WERI-Rb-1 (cell line): ENCODE measurements at regions not wholly inside any gene's neighbourhood (a gene's known extent, or its start where the extent isn't known, plus 50 kb on each side); places are given as distances from the start of the nearest gene placed in this dataset.
"Not testable (repeated sequence)": the region's sequence is repeated elsewhere in the genome, so short reads cannot be mapped to it uniquely, and the experiment has no call there.

Experiments
- DNase-seq: peaks from one replicate; pipeline ENCODE4 v3.0.0-alpha.2; 2020
- H3K27ac ChIP-seq: fragments of 250-450 bp; sonication (Bioruptor Pico); 2 replicates; pipeline ENCODE4 v1.5.1; 2020; ENCODE audit warnings: mild to moderate bottlenecking, moderate library complexity
- H3K27me3 ChIP-seq: fragments of 250-450 bp; sonication (Bioruptor Pico); 2 replicates; pipeline ENCODE4 v1.5.1; 2021; ENCODE audit warnings: mild to moderate bottlenecking, low read depth, moderate library complexity; ENCODE audit not compliant: insufficient read depth, severe bottlenecking
- H3K36me3 ChIP-seq: fragments of 250-450 bp; sonication (Bioruptor Pico); 2 replicates; pipeline ENCODE4 v1.5.1; 2020; ENCODE audit warnings: mild to moderate bottlenecking, moderate library complexity
- H3K4me3 ChIP-seq: 2 replicates; pipeline ENCODE4 v1.5.1; 2011; ENCODE audit warnings: low read depth, mild to moderate bottlenecking, control low read depth, low read length
- H3K9me3 ChIP-seq: fragments of 250-450 bp; sonication (Bioruptor Pico); 2 replicates; pipeline ENCODE4 v1.5.1; 2021; ENCODE audit warnings: mild to moderate bottlenecking, moderate library complexity; ENCODE audit not compliant: severe bottlenecking
- CTCF ChIP-seq: IDR thresholded peaks from 2 replicates; pipeline ENCODE4 v1.5.1; 2011; ENCODE audit warnings: low read depth, mild to moderate bottlenecking, control low read depth, inconsistent platforms, low read length

- H3K27me3 ChIP-seq: peaks cover 15% of the 10 kb centered on the region
- H3K9me3 ChIP-seq: no peaks in the 10 kb centered on the region
- H3K4me3 ChIP-seq: no peak overlapping the region
- H3K36me3 ChIP-seq: no peaks in the 10 kb centered on the region
- no peak overlapping the region for H3K27ac ChIP-seq
- no peak for DNase-seq
- no peak for TF ChIP-seq CTCF
Measured at GRCh38 chr20:55079917-55080316, 604.5 kb downstream of the DOK5 start.

- H3K36me3 ChIP-seq, H3K27ac ChIP-seq, DNase-seq, H3K9me3 ChIP-seq, H3K4me3 ChIP-seq: not testable (repeated sequence)
- peaks cover 16% of the 10 kb centered on the region for H3K27me3 ChIP-seq
Measured at GRCh38 chr20:55074266-55074840, 599.0 kb downstream of the DOK5 start.

- DNase-seq: no peak
- no peak for TF ChIP-seq CTCF
- Histone ChIP-seq H3K4me3 (no peak overlapping the region), H3K36me3 (no peaks in the 10 kb centered on the region), H3K27ac (no peak overlapping the region), H3K27me3 (peaks cover 24% of the 10 kb centered on the region), H3K9me3 (no peaks in the 10 kb centered on the region)
Measured at GRCh38 chr20:55070001-55070400, 594.6 kb downstream of the DOK5 start.

GRCh38 chr20:55067158-55067825, 591.9 kb downstream of the DOK5 start:
- no peak overlapping the region for H3K27ac ChIP-seq
- H3K27me3 ChIP-seq: peaks cover 15% of the 10 kb centered on the region
- H3K36me3 ChIP-seq: no peaks in the 10 kb centered on the region
- no peak overlapping the region for H3K4me3 ChIP-seq
- H3K9me3 ChIP-seq: no peaks in the 10 kb centered on the region
- DNase-seq: no peak
- TF ChIP-seq CTCF: no peak

- H3K36me3 ChIP-seq: no peaks in the 10 kb centered on the region
- no peak overlapping the region for H3K4me3 ChIP-seq
- no peak for DNase-seq
- peaks cover 21% of the 10 kb centered on the region for H3K27me3 ChIP-seq
- no peak overlapping the region for H3K27ac ChIP-seq
- no peak for TF ChIP-seq CTCF
- H3K9me3 ChIP-seq: no peaks in the 10 kb centered on the region
Measured at GRCh38 chr20:55058938-55059337, 583.5 kb downstream of the DOK5 start.

- TF ChIP-seq CTCF: no peak
- H3K27ac ChIP-seq: no peak overlapping the region
- H3K4me3 ChIP-seq: no peak overlapping the region
- no peaks in the 10 kb centered on the region for H3K36me3 ChIP-seq
- H3K27me3 ChIP-seq: peaks cover 29% of the 10 kb centered on the region
- no peak for DNase-seq
- H3K9me3 ChIP-seq: no peaks in the 10 kb centered on the region
Measured at GRCh38 chr20:55057779-55058415, 582.5 kb downstream of the DOK5 start.
